ENCODE measurements at regions not wholly inside any gene's neighbourhood (a gene's known extent, or its start where the extent isn't known, plus 50 kb on each side); places are given as distances from the start of the nearest gene placed in this dataset.

DNA sequence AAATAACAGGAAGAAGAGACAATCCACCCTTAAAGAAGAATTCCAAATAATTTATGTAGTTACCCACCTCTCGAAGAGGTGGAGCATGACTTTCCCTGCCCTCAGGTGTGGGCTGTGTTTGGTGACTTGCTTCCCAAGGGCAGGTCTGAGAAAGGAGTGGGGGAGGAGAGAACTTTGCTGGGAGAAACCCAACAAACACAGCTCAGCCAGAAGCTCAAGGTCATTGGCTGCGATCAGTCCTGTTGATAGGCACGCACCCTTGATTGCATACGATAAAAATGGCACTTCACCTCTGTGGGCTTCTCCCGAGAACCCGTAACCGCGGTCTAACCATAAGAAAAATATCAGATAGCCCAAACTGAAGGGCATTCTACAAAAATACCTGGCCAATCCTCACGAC lies 157.5 kb upstream of the ID2 start:
- TF ChIP-seq ZNF184 (tag by site-specific recombination; IDR thresholded peaks at IDR 0.05) (no peak), ZNF211 (tag by site-specific recombination; IDR thresholded peaks at IDR 0.05; ENCODE audit: low read depth) (no peak), ZIC2 (tag by site-specific recombination; IDR thresholded peaks at IDR 0.05) (no peak), ZNF121 (tag by site-specific recombination; IDR thresholded peaks at IDR 0.05) (no peak), ZNF521 (tag by site-specific recombination; IDR thresholded peaks at IDR 0.05) (no peak), ZNF792 (tag by site-specific recombination; IDR thresholded peaks at IDR 0.05) (no peak), HOXC10 (CRISPR knock-in tag; IDR thresholded peaks at IDR 0.05) (no peak), ZNF837 (tag by site-specific recombination; IDR thresholded peaks at IDR 0.05) (no peak), ZNF155 (tag by site-specific recombination; IDR thresholded peaks at IDR 0.05) (no peak), ZFHX2 (tag by site-specific recombination; conservative IDR thresholded peaks at IDR 0.05) (no peak), ZNF585B (tag by site-specific recombination; IDR thresholded peaks at IDR 0.05) (no peak), WT1 (tag by site-specific recombination; IDR thresholded peaks at IDR 0.05) (no peak), ZNF239 (tag by site-specific recombination; IDR thresholded peaks at IDR 0.05) (no peak)
- TF ChIP-seq, protein P1, sequence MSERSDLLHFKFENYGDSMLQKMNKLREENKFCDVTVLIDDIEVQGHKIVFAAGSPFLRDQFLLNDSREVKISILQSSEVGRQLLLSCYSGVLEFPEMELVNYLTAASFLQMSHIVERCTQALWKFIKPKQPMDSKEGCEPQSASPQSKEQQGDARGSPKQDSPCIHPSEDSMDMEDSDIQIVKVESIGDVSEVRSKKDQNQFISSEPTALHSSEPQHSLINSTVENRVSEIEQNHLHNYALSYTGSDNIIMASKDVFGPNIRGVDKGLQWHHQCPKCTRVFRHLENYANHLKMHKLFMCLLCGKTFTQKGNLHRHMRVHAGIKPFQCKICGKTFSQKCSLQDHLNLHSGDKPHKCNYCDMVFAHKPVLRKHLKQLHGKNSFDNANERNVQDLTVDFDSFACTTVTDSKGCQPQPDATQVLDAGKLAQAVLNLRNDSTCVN (tag by site-specific recombination; optimal IDR thresholded peaks at IDR 0.05) = no peak
- TF ChIP-seq, protein P2, sequence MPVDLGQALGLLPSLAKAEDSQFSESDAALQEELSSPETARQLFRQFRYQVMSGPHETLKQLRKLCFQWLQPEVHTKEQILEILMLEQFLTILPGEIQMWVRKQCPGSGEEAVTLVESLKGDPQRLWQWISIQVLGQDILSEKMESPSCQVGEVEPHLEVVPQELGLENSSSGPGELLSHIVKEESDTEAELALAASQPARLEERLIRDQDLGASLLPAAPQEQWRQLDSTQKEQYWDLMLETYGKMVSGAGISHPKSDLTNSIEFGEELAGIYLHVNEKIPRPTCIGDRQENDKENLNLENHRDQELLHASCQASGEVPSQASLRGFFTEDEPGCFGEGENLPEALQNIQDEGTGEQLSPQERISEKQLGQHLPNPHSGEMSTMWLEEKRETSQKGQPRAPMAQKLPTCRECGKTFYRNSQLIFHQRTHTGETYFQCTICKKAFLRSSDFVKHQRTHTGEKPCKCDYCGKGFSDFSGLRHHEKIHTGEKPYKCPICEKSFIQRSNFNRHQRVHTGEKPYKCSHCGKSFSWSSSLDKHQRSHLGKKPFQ (tag by site-specific recombination; IDR thresholded peaks at IDR 0.05) = no peak
- Histone ChIP-seq H3K4me1 (ENCODE audit: control insufficient read depth, insufficient read depth, low read length) (no peaks in the 10 kb centered on the region), H3K9me3 (ENCODE audit: control insufficient read depth, insufficient read depth, low read depth, low read length) (no peaks in the 10 kb centered on the region), H3K4me3 (ENCODE audit: low read depth, low read length) (no peak overlapping the region), H3K27ac (ENCODE audit: extremely low read depth, low read depth, low read length) (no peak overlapping the region), H3K36me3 (ENCODE audit: control insufficient read depth in 2 of 2, insufficient read depth in 1 of 2, low read length in 2 of 2) (no peaks in the 10 kb centered on the region)
- CTCF ChIA-PET = interaction anchor here (0.6 to 0.9 kb wide), 2 partner anchors 39 to 163 kb away, joined by 3 to 5 read pairs; no protein-coding TSS in a partner anchor
- POLR2A ChIA-PET = interaction anchor here (4.5 kb wide), 1 partner anchor 158 kb away, joined by 31 read pairs; the partner anchor contains the start of gene ID2

DNA sequence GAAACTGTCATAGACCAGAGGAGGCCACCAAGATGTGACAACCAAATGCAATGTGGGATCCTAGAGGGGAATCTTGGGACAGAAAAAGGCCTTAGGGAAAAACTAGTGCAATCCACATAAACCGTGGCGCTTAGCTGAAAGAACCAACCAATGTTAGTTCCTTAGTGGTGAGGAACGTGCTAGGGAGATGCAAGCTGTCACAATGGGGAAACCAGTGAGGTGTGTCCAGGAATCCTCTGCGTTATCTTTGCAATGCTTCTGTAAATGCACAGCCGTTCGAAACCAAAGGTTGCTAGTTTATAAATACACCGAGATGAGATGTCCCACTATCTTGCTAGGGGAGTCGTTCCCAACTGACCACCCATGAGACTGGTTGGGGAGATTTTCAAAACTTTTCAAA lies 157.0 kb upstream of the ID2 start:
- POLR2A ChIA-PET = interaction anchor here (4.5 kb wide), 1 partner anchor 157 kb away, joined by 31 read pairs; the partner anchor contains the start of gene ID2
- Histone ChIP-seq H3K27ac (ENCODE audit: extremely low read depth, low read depth, low read length) (no peak overlapping the region), H3K36me3 (ENCODE audit: control insufficient read depth in 2 of 2, insufficient read depth in 1 of 2, low read length in 2 of 2) (no peaks in the 10 kb centered on the region), H3K4me3 (ENCODE audit: low read depth, low read length) (no peak overlapping the region), H3K9me3 (ENCODE audit: control insufficient read depth, insufficient read depth, low read depth, low read length) (no peaks in the 10 kb centered on the region), H3K4me1 (ENCODE audit: control insufficient read depth, insufficient read depth, low read length) (no peaks in the 10 kb centered on the region)
- no peak for TF ChIP-seq ZNF426 (tag by site-specific recombination; IDR thresholded peaks at IDR 0.05)
- no peak for TF ChIP-seq ZNF311 (tag by site-specific recombination; IDR thresholded peaks at IDR 0.05; ENCODE audit: borderline replicate concordance)
- no peak for TF ChIP-seq ZNF843 (tag by site-specific recombination; IDR thresholded peaks at IDR 0.05)
- TF ChIP-seq, protein P3, sequence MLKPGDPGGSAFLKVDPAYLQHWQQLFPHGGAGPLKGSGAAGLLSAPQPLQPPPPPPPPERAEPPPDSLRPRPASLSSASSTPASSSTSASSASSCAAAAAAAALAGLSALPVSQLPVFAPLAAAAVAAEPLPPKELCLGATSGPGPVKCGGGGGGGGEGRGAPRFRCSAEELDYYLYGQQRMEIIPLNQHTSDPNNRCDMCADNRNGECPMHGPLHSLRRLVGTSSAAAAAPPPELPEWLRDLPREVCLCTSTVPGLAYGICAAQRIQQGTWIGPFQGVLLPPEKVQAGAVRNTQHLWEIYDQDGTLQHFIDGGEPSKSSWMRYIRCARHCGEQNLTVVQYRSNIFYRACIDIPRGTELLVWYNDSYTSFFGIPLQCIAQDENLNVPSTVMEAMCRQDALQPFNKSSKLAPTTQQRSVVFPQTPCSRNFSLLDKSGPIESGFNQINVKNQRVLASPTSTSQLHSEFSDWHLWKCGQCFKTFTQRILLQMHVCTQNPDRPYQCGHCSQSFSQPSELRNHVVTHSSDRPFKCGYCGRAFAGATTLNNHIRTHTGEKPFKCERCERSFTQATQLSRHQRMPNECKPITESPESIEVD (tag by site-specific recombination; IDR thresholded peaks at IDR 0.05) = no peak
- TF ChIP-seq ZNF776 (tag by site-specific recombination; IDR thresholded peaks at IDR 0.05; ENCODE audit: borderline replicate concordance) = no peak
- TF ChIP-seq REPIN1 (tag by site-specific recombination; IDR thresholded peaks at IDR 0.05; ENCODE audit: low read depth) = no peak
- no peak for TF ChIP-seq HOXC10 (CRISPR knock-in tag; IDR thresholded peaks at IDR 0.05)
- CTCF ChIA-PET = interaction anchor here (0.5 to 1.4 kb wide), 6 partner anchors 38 to 715 kb away, joined by 3 to 5 read pairs (median 4); no protein-coding TSS in a partner anchor
